MM.1S (cell line): ENCODE measurements at regions not wholly inside any gene's neighbourhood (a gene's known extent, or its start where the extent isn't known, plus 50 kb on each side); places are given as distances from the start of the nearest gene placed in this dataset.
"Not testable (repeated sequence)": the region's sequence is repeated elsewhere in the genome, so short reads cannot be mapped to it uniquely, and the experiment has no call there.

Experiments
- DNase-seq: peaks from one replicate; pipeline ENCODE4 v3.0.0-alpha.2; 2015
- H2AFZ ChIP-seq: fragments of 300-600 bp; sonication (generic); 2 replicates; pipeline ENCODE4 v1.6.0; 2016; ENCODE audit warnings: antibody characterized with exemption, low read length
- H3F3A ChIP-seq: fragments of 300-600 bp; sonication (generic); 2 replicates; pipeline ENCODE4 v1.6.1; 2016; ENCODE audit warnings: mild to moderate bottlenecking, antibody characterized with exemption, low read length, moderate library complexity, mixed read lengths; ENCODE audit not compliant: insufficient read depth
- H3K27ac ChIP-seq: fragments of 300-600 bp; sonication (generic); 2 replicates; pipeline ENCODE4 v1.5.1; 2016; ENCODE audit warnings: mild to moderate bottlenecking, low read length
- H3K27me3 ChIP-seq: fragments of 300-600 bp; sonication (generic); replicated peaks from 2 replicates; pipeline ENCODE4 v1.6.0; 2016; ENCODE audit warnings: low read length; ENCODE audit not compliant: insufficient read depth
- H3K36me3 ChIP-seq: fragments of 300-600 bp; sonication (generic); replicated peaks from 2 replicates; pipeline ENCODE4 v1.6.1; 2016; ENCODE audit warnings: mild to moderate bottlenecking, low read length, mixed read lengths; ENCODE audit not compliant: insufficient read depth
- H3K4me1 ChIP-seq: fragments of 300-600 bp; sonication (generic); 2 replicates; pipeline ENCODE4 v1.6.1; 2016; ENCODE audit warnings: low read length, mixed read lengths
- H3K4me2 ChIP-seq: fragments of 300-600 bp; sonication (generic); 2 replicates; pipeline ENCODE4 v1.6.0; 2016; ENCODE audit warnings: low read depth, low read length
- H3K4me3 ChIP-seq: fragments of 300-600 bp; sonication (generic); 2 replicates; pipeline ENCODE4 v1.5.1; 2016; ENCODE audit warnings: low read length, mixed read lengths
- H3K79me2 ChIP-seq: fragments of 300-600 bp; sonication (generic); 2 replicates; pipeline ENCODE4 v1.6.1; 2016; ENCODE audit warnings: mixed run types, low read length, mixed read lengths
- H3K9ac ChIP-seq: fragments of 300-600 bp; sonication (generic); 2 replicates; pipeline ENCODE4 v1.6.1; 2016; ENCODE audit warnings: low read length, mixed read lengths
- H3K9me2 ChIP-seq: fragments of 300-600 bp; sonication (generic); replicated peaks from 2 replicates; pipeline ENCODE4 v1.6.1; 2016; ENCODE audit warnings: mild to moderate bottlenecking, low read length, mixed read lengths; ENCODE audit not compliant: insufficient read depth
- H3K9me3 ChIP-seq: fragments of 300-600 bp; sonication (generic); replicated peaks from 2 replicates; pipeline ENCODE4 v1.6.1; 2016; ENCODE audit warnings: mild to moderate bottlenecking, low read length, mixed read lengths; ENCODE audit not compliant: insufficient read depth
- H4K20me1 ChIP-seq: fragments of 300-600 bp; sonication (generic); 2 replicates; pipeline ENCODE4 v1.6.1; 2016; ENCODE audit warnings: mild to moderate bottlenecking, low read length, moderate library complexity, mixed read lengths; ENCODE audit not compliant: insufficient read depth
- EZH2 ChIP-seq: fragments of 300-600 bp; sonication (generic); optimal IDR thresholded peaks from 2 replicates; pipeline ENCODE3; 2017; ENCODE audit warnings: low read depth, mild to moderate bottlenecking, antibody characterized with exemption, low read length, mixed read lengths
- EZH2phosphoT487 ChIP-seq: fragments of 300-600 bp; sonication (generic); IDR thresholded peaks from 2 replicates; pipeline ENCODE4 v1.6.1; 2018; ENCODE audit warnings: antibody characterized with exemption, low read length
- TF ChIP-seq, protein P1 (sequence below): fragments of 300-600 bp; sonication (generic); IDR thresholded peaks from 2 replicates; pipeline ENCODE4 v1.5.1; 2016; ENCODE audit warnings: antibody characterized with exemption, low read length, mixed read lengths

DNA sequence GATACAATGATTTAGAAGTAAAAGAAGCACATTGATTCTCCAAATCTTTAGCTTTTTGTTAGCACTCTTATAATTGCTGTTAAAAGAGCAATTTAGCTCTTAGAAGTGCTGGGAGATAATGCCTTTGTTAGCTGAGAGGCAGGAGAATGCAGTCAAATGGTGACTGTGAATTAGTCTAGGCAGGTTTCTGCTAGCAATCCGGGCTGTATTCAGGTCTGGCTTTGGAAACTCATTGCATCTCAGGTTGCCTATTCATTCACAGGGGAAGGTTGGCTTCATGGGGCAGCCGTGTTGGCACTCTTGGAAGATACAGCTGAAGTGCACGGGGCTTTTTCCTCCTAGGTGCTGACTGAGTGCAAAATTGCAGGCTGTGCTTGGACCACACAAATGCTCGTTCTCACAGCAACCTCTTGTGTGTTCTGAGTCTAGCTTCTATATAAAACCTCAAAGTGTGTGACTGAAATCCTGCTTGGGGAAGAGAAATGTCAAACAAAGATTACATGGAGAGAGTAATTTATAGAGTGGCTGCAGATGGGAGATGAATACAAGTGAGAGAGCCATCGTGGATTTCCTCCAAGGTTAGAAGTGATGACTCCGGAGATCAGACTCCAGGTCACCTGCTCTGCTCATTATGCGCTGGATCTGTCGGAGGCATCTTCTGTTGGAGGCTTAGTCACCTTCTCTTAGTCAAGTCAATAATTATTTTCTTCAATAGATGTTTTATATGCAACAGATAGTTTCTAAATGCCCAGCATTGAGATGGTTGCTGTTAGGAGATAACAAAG lies 167.8 kb downstream of the PMAIP1 start:
- no peaks in the 10 kb centered on the region for H4K20me1 ChIP-seq
- no peak overlapping the region for H3K27ac ChIP-seq
- TF ChIP-seq EZH2 (no peak), EZH2phosphoT487 (no peak)
- TF ChIP-seq, protein P1, sequence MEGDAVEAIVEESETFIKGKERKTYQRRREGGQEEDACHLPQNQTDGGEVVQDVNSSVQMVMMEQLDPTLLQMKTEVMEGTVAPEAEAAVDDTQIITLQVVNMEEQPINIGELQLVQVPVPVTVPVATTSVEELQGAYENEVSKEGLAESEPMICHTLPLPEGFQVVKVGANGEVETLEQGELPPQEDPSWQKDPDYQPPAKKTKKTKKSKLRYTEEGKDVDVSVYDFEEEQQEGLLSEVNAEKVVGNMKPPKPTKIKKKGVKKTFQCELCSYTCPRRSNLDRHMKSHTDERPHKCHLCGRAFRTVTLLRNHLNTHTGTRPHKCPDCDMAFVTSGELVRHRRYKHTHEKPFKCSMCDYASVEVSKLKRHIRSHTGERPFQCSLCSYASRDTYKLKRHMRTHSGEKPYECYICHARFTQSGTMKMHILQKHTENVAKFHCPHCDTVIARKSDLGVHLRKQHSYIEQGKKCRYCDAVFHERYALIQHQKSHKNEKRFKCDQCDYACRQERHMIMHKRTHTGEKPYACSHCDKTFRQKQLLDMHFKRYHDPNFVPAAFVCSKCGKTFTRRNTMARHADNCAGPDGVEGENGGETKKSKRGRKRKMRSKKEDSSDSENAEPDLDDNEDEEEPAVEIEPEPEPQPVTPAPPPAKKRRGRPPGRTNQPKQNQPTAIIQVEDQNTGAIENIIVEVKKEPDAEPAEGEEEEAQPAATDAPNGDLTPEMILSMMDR: no peak
- no peaks in the 10 kb centered on the region for H3K9me2 ChIP-seq
- no peaks in the 10 kb centered on the region for H3F3A ChIP-seq
- no peaks in the 10 kb centered on the region for H3K79me2 ChIP-seq
- H3K4me3 ChIP-seq: no peak overlapping the region
- H2AFZ ChIP-seq: no peak overlapping the region
- H3K27me3 ChIP-seq: no peaks in the 10 kb centered on the region
- no peaks in the 10 kb centered on the region for H3K9me3 ChIP-seq
- H3K9ac ChIP-seq: no peak overlapping the region
- no peaks in the 10 kb centered on the region for H3K4me1 ChIP-seq
- DNase-seq: no peak
- H3K36me3 ChIP-seq: no peaks in the 10 kb centered on the region
- no peak overlapping the region for H3K4me2 ChIP-seq

DNA sequence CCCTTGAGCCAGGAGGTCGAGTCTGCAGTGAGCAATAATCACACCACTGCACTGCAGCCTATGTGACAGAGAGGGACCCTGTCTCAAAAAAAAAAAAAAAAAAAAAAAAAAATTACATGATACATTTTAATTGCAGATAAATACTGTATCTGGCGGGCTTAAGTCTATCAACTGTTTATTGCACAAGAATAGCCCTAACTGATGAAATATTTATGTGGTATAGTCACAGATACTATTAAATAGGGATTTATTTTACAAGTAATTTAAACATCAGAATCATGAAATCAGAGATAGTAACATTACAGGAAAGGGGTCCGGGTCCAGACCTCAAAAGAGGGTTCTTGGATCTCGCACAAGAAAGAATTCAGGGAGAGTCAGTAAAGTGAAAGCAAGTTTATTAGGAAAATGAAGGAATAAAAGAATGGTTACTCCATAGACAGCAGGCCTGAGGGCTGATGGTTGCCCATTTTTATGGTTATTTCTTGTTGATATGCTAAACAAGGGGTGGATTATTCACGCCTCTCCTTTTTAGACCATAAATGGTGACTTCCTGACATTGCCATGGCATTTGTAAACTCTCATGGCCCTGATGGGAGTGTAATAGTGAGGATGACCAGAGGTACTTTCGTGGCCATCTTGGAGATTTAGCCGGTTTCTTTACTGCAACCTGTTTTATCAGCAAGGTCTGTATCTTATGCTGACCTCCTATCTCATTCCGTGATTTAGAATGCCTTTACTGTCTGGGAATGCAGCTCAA lies 166.6 kb downstream of the PMAIP1 start:
- Histone ChIP-seq H3K9me3 (no peaks in the 10 kb centered on the region), H3F3A (no peaks in the 10 kb centered on the region), H4K20me1 (no peaks in the 10 kb centered on the region), H3K9ac (no peak overlapping the region), H3K4me2 (no peak overlapping the region), H3K4me3 (no peak overlapping the region), H3K9me2 (no peaks in the 10 kb centered on the region), H3K79me2 (no peaks in the 10 kb centered on the region), H3K27ac (no peak overlapping the region), H3K36me3 (no peaks in the 10 kb centered on the region), H3K27me3 (no peaks in the 10 kb centered on the region), H3K4me1 (no peaks in the 10 kb centered on the region), H2AFZ (no peak overlapping the region)
- TF ChIP-seq EZH2phosphoT487: no peak
- TF ChIP-seq, protein P1: no peak
- TF ChIP-seq EZH2: no peak
- no peak for DNase-seq

DNA sequence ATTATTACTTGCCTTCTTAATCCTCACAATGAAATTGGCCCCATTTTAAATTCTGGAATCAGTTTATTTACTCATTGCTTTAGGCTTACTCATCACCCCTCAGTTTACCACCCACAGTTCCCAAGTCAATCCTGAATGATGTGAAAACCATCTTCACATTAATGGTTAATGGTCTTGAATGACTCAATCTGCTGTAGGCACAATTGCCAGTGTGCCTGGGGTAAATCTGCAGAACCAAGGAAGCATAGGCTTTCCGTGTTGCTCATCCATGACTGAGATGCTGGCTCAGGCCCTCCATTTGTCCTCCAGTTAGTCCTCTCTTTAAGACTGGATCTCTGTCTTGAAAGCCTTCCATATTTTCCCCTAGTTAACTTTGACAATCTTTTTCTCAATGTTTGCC lies 164.5 kb downstream of the PMAIP1 start:
- Histone ChIP-seq H3K4me2 (no peak overlapping the region), H3K9ac (no peak overlapping the region), H3K9me2 (no peaks in the 10 kb centered on the region), H3K4me3 (no peak overlapping the region), H3K4me1 (no peaks in the 10 kb centered on the region), H3K36me3 (no peaks in the 10 kb centered on the region), H3K27me3 (no peaks in the 10 kb centered on the region), H4K20me1 (no peaks in the 10 kb centered on the region), H2AFZ (no peak overlapping the region), H3K79me2 (no peaks in the 10 kb centered on the region), H3K9me3 (no peaks in the 10 kb centered on the region), H3K27ac (no peak overlapping the region), H3F3A (no peaks in the 10 kb centered on the region)
- no peak for DNase-seq
- TF ChIP-seq, protein P1: no peak
- TF ChIP-seq EZH2: no peak
- TF ChIP-seq EZH2phosphoT487: no peak

DNA sequence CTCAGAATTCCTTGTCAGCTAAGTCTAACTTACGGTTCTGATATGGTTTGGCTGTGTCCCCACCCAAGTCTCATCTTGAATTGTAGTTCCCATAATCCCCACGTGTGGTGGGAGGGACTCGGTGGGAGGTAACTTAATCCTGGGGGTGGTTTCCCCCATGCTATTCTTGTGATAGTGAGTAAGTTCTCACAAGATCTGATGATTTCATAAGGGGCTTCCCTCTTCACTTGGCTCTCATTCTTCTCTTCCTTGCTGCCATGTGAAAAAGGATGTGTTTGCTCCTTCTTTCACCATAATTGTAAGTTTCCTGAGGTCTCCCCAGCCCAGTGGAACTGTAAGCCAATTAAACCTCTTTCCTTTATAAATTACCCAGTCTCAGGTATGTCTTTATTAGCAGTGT lies 163.0 kb downstream of the PMAIP1 start:
- H3K79me2 ChIP-seq, H3K9ac ChIP-seq, H3F3A ChIP-seq, H3K4me3 ChIP-seq, H3K4me1 ChIP-seq, H3K27ac ChIP-seq, H3K36me3 ChIP-seq, H2AFZ ChIP-seq, DNase-seq, H3K27me3 ChIP-seq, H3K9me3 ChIP-seq, H3K4me2 ChIP-seq, H3K9me2 ChIP-seq, H4K20me1 ChIP-seq: not testable (repeated sequence)
